CD14-positive monocyte (primary cell): ENCODE measurements at regions not wholly inside any gene's neighbourhood (a gene's known extent, or its start where the extent isn't known, plus 50 kb on each side); places are given as distances from the start of the nearest gene placed in this dataset.
"Not testable (repeated sequence)": the region's sequence is repeated elsewhere in the genome, so short reads cannot be mapped to it uniquely, and the experiment has no call there.

Source experiments
- DNase-seq, 3 donors: peaks; one replicate each; pipeline ENCODE4 v3.0.0-alpha.2; 2011 to 2022
- H2AFZ ChIP-seq: 2 replicates; pipeline ENCODE4 v1.6.0; 2012; ENCODE audit warnings: mild to moderate bottlenecking, low read depth, low read length, inconsistent platforms; ENCODE audit not compliant: insufficient read depth, poor library complexity, severe bottlenecking
- H3K27ac ChIP-seq, 2 donors: 1 replicate in 1 of 2; 2 replicates in 1 of 2; pipeline ENCODE4 v1.5.1; 2012 to 2013; ENCODE audit warnings: low read length in 2 of 2, control low read depth in 1 of 2, inconsistent platforms in 1 of 2, low read depth in 1 of 2, mild to moderate bottlenecking in 1 of 2
- H3K27me3 ChIP-seq, 2 donors: one replicate each; pipeline versions ENCODE4 v1.6.0 to v1.6.1; 2011 to 2013; ENCODE audit warnings: low read length in 2 of 2; ENCODE audit not compliant: control insufficient read depth in 2 of 2, insufficient read depth in 2 of 2
- H3K36me3 ChIP-seq, 2 donors: replicated peaks in 1 of 2; 1 replicate in 1 of 2; 2 replicates in 1 of 2; pipeline versions ENCODE4 v1.5.1 to v1.6.1; 2012 to 2013; ENCODE audit warnings: low read length in 2 of 2, control low read depth in 1 of 2, inconsistent platforms in 1 of 2, mild to moderate bottlenecking in 1 of 2; ENCODE audit not compliant: insufficient read depth in 2 of 2, control insufficient read depth in 1 of 2
- H3K4me1 ChIP-seq, 2 donors: 1 replicate in 1 of 2; 2 replicates in 1 of 2; pipeline versions ENCODE4 v1.5.1 to v1.6.1; 2012 to 2013; ENCODE audit warnings: low read length in 2 of 2, control low read depth in 1 of 2, inconsistent platforms in 1 of 2, mild to moderate bottlenecking in 1 of 2, moderate library complexity in 1 of 2; ENCODE audit not compliant: insufficient read depth in 2 of 2, control insufficient read depth in 1 of 2
- H3K4me2 ChIP-seq: replicated peaks from 2 replicates; pipeline ENCODE3; 2012; ENCODE audit warnings: low read length, moderate library complexity, mild to moderate bottlenecking; ENCODE audit not compliant: poor library complexity, severe bottlenecking; ENCODE audit errors: extremely low read depth
- H3K4me3 ChIP-seq, 3 experiments: fragments of 200-600 bp in 1 of 3; sonication (generic) in 1 of 3; replicated peaks in 1 of 3; 1 replicate in 2 of 3; 2 replicates in 1 of 3; pipeline ENCODE4 v1.5.1; 2011 to 2013; ENCODE audit warnings: low read length in 3 of 3, mild to moderate bottlenecking in 3 of 3, control low read depth in 2 of 3, low read depth in 2 of 3, inconsistent platforms in 1 of 3, moderate library complexity in 1 of 3
- H3K79me2 ChIP-seq: 2 replicates; pipeline ENCODE4 v1.6.0; 2012; ENCODE audit warnings: mild to moderate bottlenecking, control low read depth, inconsistent platforms, low read length, moderate library complexity; ENCODE audit not compliant: insufficient read depth
- H3K9ac ChIP-seq: 2 replicates; pipeline ENCODE4 v1.6.0; 2017; ENCODE audit warnings: low read length, mild to moderate bottlenecking; ENCODE audit not compliant: insufficient read depth, poor library complexity, severe bottlenecking
- H3K9me3 ChIP-seq, 2 donors: replicated peaks in 1 of 2; 1 replicate in 1 of 2; 2 replicates in 1 of 2; pipeline versions ENCODE4 v1.5.1 to v1.6.1; 2012 to 2013; ENCODE audit warnings: low read length in 2 of 2, control low read depth in 1 of 2; ENCODE audit not compliant: control insufficient read depth in 1 of 2, insufficient read depth in 1 of 2
- H4K20me1 ChIP-seq: 2 replicates; pipeline ENCODE4 v1.6.0; 2012; ENCODE audit warnings: mild to moderate bottlenecking, low read length, control low read depth, moderate library complexity; ENCODE audit not compliant: insufficient read depth
- H3K27ac Mint-ChIP-seq, 7 donors: one replicate each; pipeline ENCODE4 v1.8.0; 2020; ENCODE audit warnings: mild to moderate bottlenecking in 7 of 7, mixed read lengths in 7 of 7, moderate library complexity in 6 of 7, inconsistent platforms in 2 of 7
- H3K27me3 Mint-ChIP-seq, 3 donors: one replicate each; pipeline ENCODE4 v1.8.0; 2021 to 2022; ENCODE audit warnings: low read depth in 3 of 3, mild to moderate bottlenecking in 3 of 3, mixed read lengths in 3 of 3, moderate library complexity in 3 of 3, inconsistent platforms in 1 of 3
- H3K36me3 Mint-ChIP-seq, 2 donors: one replicate each; pipeline ENCODE4 v1.8.0; 2020; ENCODE audit warnings: mixed read lengths in 2 of 2, inconsistent platforms in 1 of 2, mild to moderate bottlenecking in 1 of 2
- H3K4me1 Mint-ChIP-seq: one replicate; pipeline ENCODE4 v1.8.0; 2020; ENCODE audit warnings: mild to moderate bottlenecking, mixed read lengths
- H3K4me3 Mint-ChIP-seq, 2 donors: one replicate each; pipeline ENCODE4 v1.8.0; 2020; ENCODE audit warnings: mild to moderate bottlenecking in 2 of 2, mixed read lengths in 2 of 2, moderate library complexity in 1 of 2
- H3K9me3 Mint-ChIP-seq, 7 donors: one replicate each; pipeline ENCODE4 v1.8.0; 2020 to 2022; ENCODE audit warnings: mixed read lengths in 7 of 7, mild to moderate bottlenecking in 6 of 7, moderate library complexity in 6 of 7, inconsistent platforms in 2 of 7
- WGBS: methylation state at CpG from one replicate; pipeline ENCODE4 v1.1.5; 2013; ENCODE audit warnings: missing lambda C conversion rate; ENCODE audit not compliant: insufficient coverage; 5-methylcytosine and 5-hydroxymethylcytosine counted together
- intact Hi-C, 2 donors: fragments of 100-400 bp; cut with micrococcal nuclease; formaldehyde crosslinking; loops; one replicate each; pipeline versions ENCODE4 v1.15.0 to v1.15.1; 2023
- TF ChIP-seq, protein P1 (sequence below): fragments of 200-600 bp; IDR thresholded peaks from one replicate; pipeline ENCODE4 v1.8.0; 2022; ENCODE audit warnings: antibody characterized with exemption, mild to moderate bottlenecking

DNA sequence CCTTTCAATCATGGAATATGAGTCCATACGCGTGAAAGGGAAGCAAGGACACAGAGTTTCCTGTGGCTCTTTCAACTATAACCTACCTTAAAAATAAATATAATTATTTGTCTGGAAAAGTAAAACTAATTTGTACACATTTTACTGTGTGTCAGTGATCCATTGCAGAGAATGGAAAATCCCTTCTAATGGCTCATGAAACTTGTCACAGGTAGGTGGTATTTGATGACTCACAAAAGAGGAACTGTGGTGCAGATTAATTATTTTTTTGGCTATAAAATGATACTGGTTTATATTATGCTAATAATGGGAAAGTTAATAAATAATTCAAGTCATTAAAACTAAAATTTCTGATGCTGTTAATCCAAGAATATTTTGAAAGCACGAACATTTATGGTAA lies 792.2 kb downstream of the METTL15 start:
- Mint-ChIP-seq H3K9me3 (peaks cover 0 to 7% (median 3%) of the 10 kb centered on the region in 7 donors), H3K4me3 (no peak overlapping the region), H3K27ac (no peak overlapping the region), H3K36me3 (no peaks in the 10 kb centered on the region), H3K4me1 (no peaks in the 10 kb centered on the region), H3K27me3 (no peaks in the 10 kb centered on the region)
- H4K20me1 ChIP-seq = no peaks in the 10 kb centered on the region
- intact Hi-C loops = no loop called here
- no peak overlapping the region for H2AFZ ChIP-seq
- no peak overlapping the region for H3K9ac ChIP-seq
- peaks cover 7 to 10% of the 10 kb centered on the region in 2 donors for H3K9me3 ChIP-seq
- H3K27me3 ChIP-seq = no peaks in the 10 kb centered on the region
- H3K4me1 ChIP-seq = no peaks in the 10 kb centered on the region
- WGBS = no CpG with 5 or more reads among the region's 3 CpGs
- no peak overlapping the region for H3K4me2 ChIP-seq
- no peaks in the 10 kb centered on the region for H3K79me2 ChIP-seq
- H3K36me3 ChIP-seq = no peaks in the 10 kb centered on the region
- TF ChIP-seq, protein P1, sequence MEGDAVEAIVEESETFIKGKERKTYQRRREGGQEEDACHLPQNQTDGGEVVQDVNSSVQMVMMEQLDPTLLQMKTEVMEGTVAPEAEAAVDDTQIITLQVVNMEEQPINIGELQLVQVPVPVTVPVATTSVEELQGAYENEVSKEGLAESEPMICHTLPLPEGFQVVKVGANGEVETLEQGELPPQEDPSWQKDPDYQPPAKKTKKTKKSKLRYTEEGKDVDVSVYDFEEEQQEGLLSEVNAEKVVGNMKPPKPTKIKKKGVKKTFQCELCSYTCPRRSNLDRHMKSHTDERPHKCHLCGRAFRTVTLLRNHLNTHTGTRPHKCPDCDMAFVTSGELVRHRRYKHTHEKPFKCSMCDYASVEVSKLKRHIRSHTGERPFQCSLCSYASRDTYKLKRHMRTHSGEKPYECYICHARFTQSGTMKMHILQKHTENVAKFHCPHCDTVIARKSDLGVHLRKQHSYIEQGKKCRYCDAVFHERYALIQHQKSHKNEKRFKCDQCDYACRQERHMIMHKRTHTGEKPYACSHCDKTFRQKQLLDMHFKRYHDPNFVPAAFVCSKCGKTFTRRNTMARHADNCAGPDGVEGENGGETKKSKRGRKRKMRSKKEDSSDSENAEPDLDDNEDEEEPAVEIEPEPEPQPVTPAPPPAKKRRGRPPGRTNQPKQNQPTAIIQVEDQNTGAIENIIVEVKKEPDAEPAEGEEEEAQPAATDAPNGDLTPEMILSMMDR = no peak
- H3K4me3 ChIP-seq = no peak overlapping the region
- H3K27ac ChIP-seq = no peak overlapping the region
- DNase-seq = no peak

DNA sequence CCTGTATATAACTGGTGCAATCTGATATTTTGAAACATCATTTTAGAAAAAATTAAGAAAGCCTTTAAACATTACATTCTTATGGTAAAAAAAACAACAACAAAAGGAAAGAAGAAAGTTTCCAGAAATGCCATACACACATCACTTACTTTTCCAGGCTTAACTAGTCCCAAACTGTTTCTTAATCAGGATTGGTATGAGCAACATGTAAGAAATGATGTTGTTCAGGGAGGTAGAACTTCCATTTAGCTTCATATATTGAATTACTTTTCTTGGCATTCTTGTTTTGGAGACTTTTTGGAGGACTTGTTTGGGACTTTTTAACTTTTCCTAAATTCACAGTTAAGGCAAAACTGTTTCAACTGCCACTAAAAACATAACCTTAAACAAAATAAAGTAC lies 791.5 kb downstream of the METTL15 start:
- Histone ChIP-seq H3K79me2 (no peaks in the 10 kb centered on the region), H3K36me3 (no peaks in the 10 kb centered on the region), H4K20me1 (no peaks in the 10 kb centered on the region), H3K9ac (no peak overlapping the region), H3K4me3 (no peak overlapping the region), H3K27me3 (no peaks in the 10 kb centered on the region), H3K27ac (no peak overlapping the region), H3K4me2 (no peak overlapping the region), H2AFZ (no peak overlapping the region), H3K4me1 (no peaks in the 10 kb centered on the region), H3K9me3 (peaks cover 7 to 10% of the 10 kb centered on the region in 2 donors)
- no peaks in the 10 kb centered on the region for H3K27me3 Mint-ChIP-seq
- no peak for DNase-seq
- no peak overlapping the region for H3K27ac Mint-ChIP-seq
- TF ChIP-seq, protein P1 = no peak
- peaks cover 0 to 7% (median 3%) of the 10 kb centered on the region in 7 donors for H3K9me3 Mint-ChIP-seq
- H3K36me3 Mint-ChIP-seq = no peaks in the 10 kb centered on the region
- no peaks in the 10 kb centered on the region for H3K4me1 Mint-ChIP-seq
- intact Hi-C loops = no loop called here
- no peak overlapping the region for H3K4me3 Mint-ChIP-seq

DNA sequence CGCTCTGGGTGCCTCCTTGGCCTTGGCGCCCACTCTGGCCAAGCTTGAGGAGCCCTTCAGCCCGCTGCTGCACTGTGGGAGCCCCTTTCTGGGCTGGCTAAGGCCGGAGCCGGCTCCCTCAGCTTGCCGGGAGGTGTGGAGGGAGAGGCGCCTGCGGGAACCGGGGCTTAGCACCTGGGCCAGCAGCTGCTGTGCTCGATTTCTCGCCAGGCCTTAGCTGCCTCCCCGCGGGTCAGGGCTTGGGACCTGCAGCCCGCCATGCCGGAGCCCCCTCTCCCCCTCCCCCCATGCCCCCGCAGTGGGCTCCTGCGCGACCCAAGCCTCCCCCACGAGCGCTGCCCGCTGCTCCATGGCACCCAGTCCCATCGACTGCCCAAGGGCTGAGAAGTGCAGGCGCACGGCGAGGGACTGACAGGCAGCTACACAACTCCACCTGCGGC lies 782.4 kb downstream of the METTL15 start:
- H4K20me1 ChIP-seq, H3K4me2 ChIP-seq, H3K79me2 ChIP-seq, H3K4me1 Mint-ChIP-seq, H3K27me3 ChIP-seq, H3K4me3 Mint-ChIP-seq, DNase-seq, H2AFZ ChIP-seq, H3K27ac ChIP-seq, H3K4me1 ChIP-seq, H3K36me3 ChIP-seq, intact Hi-C loops, H3K27me3 Mint-ChIP-seq, H3K36me3 Mint-ChIP-seq, H3K9ac ChIP-seq, H3K27ac Mint-ChIP-seq, H3K9me3 ChIP-seq, H3K4me3 ChIP-seq: not testable (repeated sequence)
- H3K9me3 Mint-ChIP-seq = peaks cover 3 to 15% (median 5%) of the 10 kb centered on the region in 7 donors
- 88% methylated on average over 14 of the region's 26 CpGs for WGBS
